SU-DHL-6 (cell line): ENCODE measurements at regions not wholly inside any gene's neighbourhood (a gene's known extent, or its start where the extent isn't known, plus 50 kb on each side); places are given as distances from the start of the nearest gene placed in this dataset.

Experiments used
- CTCF ChIP-seq: fragments of 200-600 bp; sonication (generic); IDR thresholded peaks from one replicate; pipeline ENCODE4 v1.5.1; 2017; ENCODE audit warnings: antibody characterized with exemption, mild to moderate bottlenecking, low read length, moderate library complexity; ENCODE audit not compliant: insufficient read depth, poor library complexity, severe bottlenecking
- EZH2phosphoT487 ChIP-seq: fragments of 200-600 bp; sonication (generic), shearing (Covaris generic); conservative IDR thresholded peaks from 2 replicates; pipeline ENCODE4 v1.6.1; 2018; ENCODE audit warnings: mild to moderate bottlenecking, antibody characterized with exemption, low read length, moderate library complexity, mixed read lengths

GRCh38 chr11:134705858-134706257, 293.8 kb upstream of the B3GAT1 start:
- TF ChIP-seq CTCF (no peak), EZH2phosphoT487 (no peak)
